ENCODE measurements at regions not wholly inside any gene's neighbourhood (a gene's known extent, or its start where the extent isn't known, plus 50 kb on each side); places are given as distances from the start of the nearest gene placed in this dataset.

DNA sequence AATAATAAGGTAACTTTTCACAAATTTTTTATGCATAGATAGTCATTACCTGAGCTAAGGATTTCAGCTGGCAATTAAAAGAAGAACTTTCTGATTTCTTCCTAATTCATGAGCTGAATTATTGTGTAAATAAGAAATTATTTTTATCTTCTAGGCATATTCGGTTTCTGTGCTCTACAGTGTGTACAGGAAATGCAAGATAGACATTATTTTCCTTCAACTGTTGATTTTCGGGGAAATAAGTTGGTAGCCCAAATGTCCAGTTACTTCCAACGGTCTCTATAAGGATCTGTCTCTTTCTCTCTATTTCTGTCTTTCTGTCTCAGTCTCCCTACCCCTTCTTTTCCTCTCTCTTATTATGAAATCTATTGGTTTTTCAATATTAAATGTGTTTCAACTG lies 137.3 kb upstream of the CLNK start:
- no peak overlapping the region for H3K4me2 ChIP-seq (ENCODE audit: low read depth, low read length, poor library complexity, severe bottlenecking)
- H3K4me1 ChIP-seq (ENCODE audit: insufficient read depth, low read length, poor library complexity, severe bottlenecking), result no peaks in the 10 kb centered on the region
- no peaks in the 10 kb centered on the region for H3K27me3 ChIP-seq (ENCODE audit: insufficient read depth, low read length, poor library complexity, severe bottlenecking)
- TF ChIP-seq EZH2phosphoT487 (IDR thresholded peaks at IDR 0.05; ENCODE audit: borderline replicate concordance), result no peak
- TF ChIP-seq CTCF (conservative IDR thresholded peaks at IDR 0.05; ENCODE audit: low read length), result no peak
- H3K79me2 ChIP-seq (ENCODE audit: insufficient read depth, low read length), result no peaks in the 10 kb centered on the region
- no peaks in the 10 kb centered on the region for H4K20me1 ChIP-seq (ENCODE audit: insufficient read depth, low read length, poor library complexity, severe bottlenecking)
- no peak overlapping the region for H3K4me3 ChIP-seq (ENCODE audit: low read length, poor library complexity, severe bottlenecking)
- H2AFZ ChIP-seq (ENCODE audit: low read length), result no peak overlapping the region
- H3K9ac ChIP-seq (ENCODE audit: low read depth, low read length, poor library complexity, severe bottlenecking), result no peak overlapping the region
- H3F3A ChIP-seq (ENCODE audit: low read depth), result no peaks in the 10 kb centered on the region
- H3K9me3 ChIP-seq (ENCODE audit: insufficient read depth, low read depth, low read length), result no peaks in the 10 kb centered on the region; the same call in 1 of the 2 replicates
- no peaks in the 10 kb centered on the region for H3K9me2 ChIP-seq (replicated peaks; ENCODE audit: low read depth, low read length)
- H3K36me3 ChIP-seq (ENCODE audit: insufficient read depth, low read length), result no peaks in the 10 kb centered on the region

DNA sequence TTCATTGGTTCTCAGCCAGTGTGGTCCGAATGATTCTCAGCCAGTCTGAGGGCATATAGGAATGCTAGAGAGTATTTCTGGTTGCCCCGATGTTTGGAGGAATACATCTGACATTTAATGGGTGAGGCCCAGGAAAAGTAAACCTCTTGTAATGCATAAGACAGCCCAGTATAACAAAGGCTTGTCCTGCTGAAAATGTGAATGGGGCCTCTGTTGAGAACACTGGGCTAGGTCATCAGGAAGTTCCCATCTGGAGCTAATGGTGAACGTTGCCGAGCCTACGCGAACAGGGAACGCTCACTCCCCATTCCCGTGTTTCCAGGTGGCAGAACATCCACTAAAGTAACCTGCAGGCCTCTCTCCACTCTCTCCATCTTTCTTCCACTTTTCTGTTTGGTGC lies 132.0 kb upstream of the CLNK start:
- no peaks in the 10 kb centered on the region for H3K4me1 ChIP-seq (ENCODE audit: insufficient read depth, low read length, poor library complexity, severe bottlenecking)
- no peak overlapping the region for H3K4me2 ChIP-seq (ENCODE audit: low read depth, low read length, poor library complexity, severe bottlenecking)
- H3K9ac ChIP-seq (ENCODE audit: low read depth, low read length, poor library complexity, severe bottlenecking), result no peak overlapping the region
- no peaks in the 10 kb centered on the region for H3K36me3 ChIP-seq (ENCODE audit: insufficient read depth, low read length)
- no peaks in the 10 kb centered on the region for H3K27me3 ChIP-seq (ENCODE audit: insufficient read depth, low read length, poor library complexity, severe bottlenecking)
- H4K20me1 ChIP-seq (ENCODE audit: insufficient read depth, low read length, poor library complexity, severe bottlenecking), result no peaks in the 10 kb centered on the region
- TF ChIP-seq CTCF (conservative IDR thresholded peaks at IDR 0.05; ENCODE audit: low read length), result no peak
- no peak for TF ChIP-seq EZH2phosphoT487 (IDR thresholded peaks at IDR 0.05; ENCODE audit: borderline replicate concordance)
- H3F3A ChIP-seq (ENCODE audit: low read depth), result no peaks in the 10 kb centered on the region
- H3K9me3 ChIP-seq (ENCODE audit: insufficient read depth, low read depth, low read length), result no peaks in the 10 kb centered on the region; the same call in 1 of the 2 replicates
- H2AFZ ChIP-seq (ENCODE audit: low read length), result no peak overlapping the region
- no peaks in the 10 kb centered on the region for H3K79me2 ChIP-seq (ENCODE audit: insufficient read depth, low read length)
- no peak overlapping the region for H3K4me3 ChIP-seq (ENCODE audit: low read length, poor library complexity, severe bottlenecking)
- H3K9me2 ChIP-seq (replicated peaks; ENCODE audit: low read depth, low read length), result no peaks in the 10 kb centered on the region

DNA sequence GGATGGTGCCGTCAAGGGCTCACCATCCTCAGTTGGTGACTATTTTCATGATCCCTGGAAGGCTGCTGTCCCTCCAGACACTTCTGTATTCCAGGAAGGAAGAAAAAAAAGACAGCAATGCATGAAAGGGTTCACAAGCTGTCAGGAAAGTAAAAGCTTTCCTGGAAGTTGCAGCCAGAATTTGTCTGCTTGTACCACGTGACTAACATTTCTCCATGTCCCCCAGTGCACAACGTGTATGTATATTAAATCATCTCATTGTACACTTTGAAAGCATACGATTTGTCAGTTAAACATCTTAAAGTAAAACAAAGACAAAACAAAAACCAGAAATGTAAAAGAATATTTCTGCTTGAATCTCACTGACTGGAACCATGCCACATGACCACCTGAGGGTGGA lies 127.4 kb upstream of the CLNK start:
- Histone ChIP-seq H3K4me3 (ENCODE audit: low read length, poor library complexity, severe bottlenecking) (no peak overlapping the region), H3K27me3 (ENCODE audit: insufficient read depth, low read length, poor library complexity, severe bottlenecking) (no peaks in the 10 kb centered on the region), H3K9me2 (replicated peaks; ENCODE audit: low read depth, low read length) (no peaks in the 10 kb centered on the region), H3K9me3 (ENCODE audit: insufficient read depth, low read depth, low read length) (no peaks in the 10 kb centered on the region), H3K36me3 (ENCODE audit: insufficient read depth, low read length) (no peaks in the 10 kb centered on the region), H3K4me1 (ENCODE audit: insufficient read depth, low read length, poor library complexity, severe bottlenecking) (no peaks in the 10 kb centered on the region), H3K4me2 (ENCODE audit: low read depth, low read length, poor library complexity, severe bottlenecking) (no peak overlapping the region), H3K79me2 (ENCODE audit: insufficient read depth, low read length) (no peaks in the 10 kb centered on the region), H3F3A (ENCODE audit: low read depth) (no peaks in the 10 kb centered on the region), H3K9ac (ENCODE audit: low read depth, low read length, poor library complexity, severe bottlenecking) (no peak overlapping the region), H4K20me1 (ENCODE audit: insufficient read depth, low read length, poor library complexity, severe bottlenecking) (no peaks in the 10 kb centered on the region), H2AFZ (ENCODE audit: low read length) (no peak overlapping the region)
- no peak for TF ChIP-seq EZH2phosphoT487 (IDR thresholded peaks at IDR 0.05; ENCODE audit: borderline replicate concordance)
- no peak for TF ChIP-seq CTCF (conservative IDR thresholded peaks at IDR 0.05; ENCODE audit: low read length)

Data from Loucy (cell line).